Keratinocyte (primary cell): ENCODE measurements at regions not wholly inside any gene's neighbourhood (a gene's known extent, or its start where the extent isn't known, plus 50 kb on each side); places are given as distances from the start of the nearest gene placed in this dataset.

Experiments
- DNase-seq: peaks from one replicate; pipeline ENCODE4 v3.0.0-alpha.2; 2011; ENCODE audit warnings: low read depth, missing footprints, low spot score
- FAIRE-seq: peaks from 2 replicates; lab custom pipeline; 2011; peaks lifted over from hg19 to GRCh38; lab: Jason Lieb, UNC
- H2AFZ ChIP-seq: 2 replicates; pipeline ENCODE4 v1.6.0; 2012; ENCODE audit warnings: low read length, control low read depth, inconsistent platforms; ENCODE audit not compliant: control insufficient read depth
- H3K27ac ChIP-seq: 2 replicates; pipeline ENCODE4 v1.5.1; 2011; ENCODE audit warnings: low read length; ENCODE audit not compliant: control insufficient read depth, insufficient read depth
- H3K27me3 ChIP-seq: 3 replicates; pipeline ENCODE4 v1.6.0; 2011; ENCODE audit warnings: low read length; ENCODE audit not compliant: control insufficient read depth, insufficient read depth; ENCODE audit errors: extremely low read depth
- H3K36me3 ChIP-seq, 2 experiments: 2 replicates in 1 of 2; 3 replicates in 1 of 2; pipeline ENCODE4 v1.5.1; 2011; ENCODE audit warnings: low read length in 2 of 2, mild to moderate bottlenecking in 1 of 2; ENCODE audit not compliant: control insufficient read depth in 2 of 2, insufficient read depth in 2 of 2; ENCODE audit errors: extremely low read depth in 1 of 2
- H3K4me1 ChIP-seq: 3 replicates; pipeline ENCODE4 v1.5.1; 2011; ENCODE audit warnings: low read length; ENCODE audit not compliant: control insufficient read depth, insufficient read depth; ENCODE audit errors: extremely low read depth
- H3K4me2 ChIP-seq: 3 replicates; pipeline ENCODE4 v1.6.0; 2011; ENCODE audit warnings: low read depth, low read length; ENCODE audit not compliant: control insufficient read depth, insufficient read depth; ENCODE audit errors: extremely low read depth
- H3K4me3 ChIP-seq, 3 experiments: fragments of 200-600 bp in 1 of 3; sonication (generic) in 1 of 3; 2 replicates in 2 of 3; 3 replicates in 1 of 3; pipeline ENCODE4 v1.5.1; 2011 to 2016; ENCODE audit warnings: low read length in 3 of 3, mild to moderate bottlenecking in 3 of 3, control low read depth in 2 of 3, inconsistent platforms in 1 of 3, low read depth in 1 of 3, mixed read lengths in 1 of 3, mixed run types in 1 of 3, moderate library complexity in 1 of 3; ENCODE audit not compliant: control insufficient read depth in 2 of 3, insufficient read depth in 2 of 3; ENCODE audit errors: extremely low read depth in 1 of 3
- H3K79me2 ChIP-seq: 2 replicates; pipeline ENCODE4 v1.6.0; 2012; ENCODE audit warnings: low read length; ENCODE audit not compliant: control insufficient read depth, insufficient read depth
- H3K9ac ChIP-seq: 3 replicates; pipeline ENCODE4 v1.6.0; 2011; ENCODE audit warnings: low read length; ENCODE audit not compliant: control insufficient read depth, insufficient read depth; ENCODE audit errors: extremely low read depth
- H3K9me1 ChIP-seq: 3 replicates; pipeline ENCODE4 v1.6.0; 2011; ENCODE audit warnings: low read length; ENCODE audit not compliant: control insufficient read depth, insufficient read depth; ENCODE audit errors: extremely low read depth
- H3K9me3 ChIP-seq: 2 replicates; pipeline ENCODE4 v1.5.1; 2012; ENCODE audit warnings: low read depth, low read length; ENCODE audit not compliant: control insufficient read depth
- H4K20me1 ChIP-seq: 3 replicates; pipeline ENCODE4 v1.6.0; 2011; ENCODE audit warnings: low read length; ENCODE audit not compliant: control insufficient read depth, insufficient read depth; ENCODE audit errors: extremely low read depth
- EZH2 ChIP-seq: IDR thresholded peaks from one replicate; pipeline ENCODE4 v1.6.1; 2012; ENCODE audit warnings: inconsistent platforms, mild to moderate bottlenecking, low read length, moderate library complexity
- dilution Hi-C: fragments of 300-500 bp; cut with MboI; formaldehyde crosslinking; loops from one replicate; pipeline ENCODE4 v1.7.0; 2020; ENCODE audit warnings: low sequenced_read_pairs; ENCODE audit not compliant: extremely low pct_ligation_motif_present
- TF ChIP-seq, protein P1 (sequence below), 3 experiments: IDR thresholded peaks in 1 of 3; conservative IDR thresholded peaks in 1 of 3; optimal IDR thresholded peaks in 1 of 3; 2 replicates in 2 of 3; 3 replicates in 1 of 3; pipeline versions ENCODE3 to v1.5.1; 2011; ENCODE audit warnings: low read length in 3 of 3, mild to moderate bottlenecking in 3 of 3, moderate library complexity in 2 of 3, control low read depth in 1 of 3, inconsistent platforms in 1 of 3; ENCODE audit not compliant: insufficient read depth in 2 of 3; ENCODE audit errors: extremely low read depth in 1 of 3

DNA sequence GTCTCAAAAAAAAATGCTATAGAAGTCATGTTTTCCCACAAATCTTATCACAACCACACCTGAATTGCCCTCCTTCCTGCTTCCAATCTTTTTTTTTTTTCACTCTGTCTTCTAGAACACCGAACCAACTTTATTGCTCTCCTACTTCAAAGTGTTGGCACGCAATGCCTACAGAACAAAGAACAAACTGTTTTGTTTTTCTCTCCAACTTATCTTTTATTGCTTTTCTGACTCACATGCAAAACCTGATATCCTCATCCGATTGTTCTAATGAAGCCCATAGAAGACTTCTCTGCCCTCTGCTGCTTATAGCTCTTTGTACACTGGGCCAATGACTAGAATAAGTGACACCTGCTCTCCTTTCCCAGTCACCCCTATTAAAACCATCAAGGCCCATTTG lies 602.8 kb downstream of the EPHA4 start:
- Histone ChIP-seq H3K4me1 (peaks cover 9% of the 10 kb centered on the region), H3K9me1 (no peaks in the 10 kb centered on the region), H3K9me3 (no peaks in the 10 kb centered on the region), H3K79me2 (no peaks in the 10 kb centered on the region), H2AFZ (no peak overlapping the region), H3K36me3 (no peaks in the 10 kb centered on the region), H3K27ac (no peak overlapping the region), H3K9ac (no peak overlapping the region), H3K4me3 (no peak overlapping the region), H3K27me3 (no peaks in the 10 kb centered on the region), H3K4me2 (no peak overlapping the region), H4K20me1 (no peaks in the 10 kb centered on the region)
- dilution Hi-C loops: no loop called here
- no peak for FAIRE-seq
- no peak for TF ChIP-seq EZH2
- TF ChIP-seq, protein P1, sequence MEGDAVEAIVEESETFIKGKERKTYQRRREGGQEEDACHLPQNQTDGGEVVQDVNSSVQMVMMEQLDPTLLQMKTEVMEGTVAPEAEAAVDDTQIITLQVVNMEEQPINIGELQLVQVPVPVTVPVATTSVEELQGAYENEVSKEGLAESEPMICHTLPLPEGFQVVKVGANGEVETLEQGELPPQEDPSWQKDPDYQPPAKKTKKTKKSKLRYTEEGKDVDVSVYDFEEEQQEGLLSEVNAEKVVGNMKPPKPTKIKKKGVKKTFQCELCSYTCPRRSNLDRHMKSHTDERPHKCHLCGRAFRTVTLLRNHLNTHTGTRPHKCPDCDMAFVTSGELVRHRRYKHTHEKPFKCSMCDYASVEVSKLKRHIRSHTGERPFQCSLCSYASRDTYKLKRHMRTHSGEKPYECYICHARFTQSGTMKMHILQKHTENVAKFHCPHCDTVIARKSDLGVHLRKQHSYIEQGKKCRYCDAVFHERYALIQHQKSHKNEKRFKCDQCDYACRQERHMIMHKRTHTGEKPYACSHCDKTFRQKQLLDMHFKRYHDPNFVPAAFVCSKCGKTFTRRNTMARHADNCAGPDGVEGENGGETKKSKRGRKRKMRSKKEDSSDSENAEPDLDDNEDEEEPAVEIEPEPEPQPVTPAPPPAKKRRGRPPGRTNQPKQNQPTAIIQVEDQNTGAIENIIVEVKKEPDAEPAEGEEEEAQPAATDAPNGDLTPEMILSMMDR (optimal IDR thresholded peaks at IDR 0.05 in 1 of 3, IDR thresholded peaks at IDR 0.05 in 1 of 3, conservative IDR thresholded peaks at IDR 0.05 in 1 of 3; ENCODE audit: extremely low read depth in 1 of 3, insufficient read depth in 2 of 3, low read length in 3 of 3): no peak
- DNase-seq: no peak

DNA sequence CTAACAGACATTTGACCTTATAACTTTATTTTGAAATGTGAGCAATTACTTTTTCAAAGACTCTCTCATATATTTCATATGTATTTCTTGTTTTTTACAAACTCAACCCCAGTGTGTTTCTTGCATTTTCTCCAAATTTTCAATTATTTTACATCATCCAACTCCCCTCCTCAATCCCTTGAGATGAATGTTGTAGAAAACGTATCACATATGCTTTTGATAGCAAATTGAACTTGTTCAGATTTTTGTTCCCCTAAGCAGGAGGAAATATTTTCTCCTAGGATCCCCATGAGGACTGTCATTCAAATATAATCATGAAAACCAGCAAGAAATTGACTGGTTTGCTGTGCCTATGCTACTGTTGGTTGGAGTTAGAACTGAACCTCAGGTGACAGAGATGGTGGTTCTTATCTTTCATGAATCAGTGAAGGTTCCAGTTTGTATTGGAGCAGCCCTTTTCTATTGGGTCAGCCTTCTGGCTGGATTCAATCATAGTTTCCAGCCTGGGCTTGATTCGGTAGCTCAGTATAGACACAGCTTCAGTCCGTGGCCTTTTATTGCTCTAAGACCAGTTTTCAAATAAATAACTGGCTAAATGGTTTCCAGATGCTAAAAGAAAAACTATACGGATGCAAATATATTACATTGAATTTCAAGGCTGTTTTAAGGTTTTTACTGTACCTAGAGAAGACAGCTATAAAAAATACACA lies 591.0 kb downstream of the EPHA4 start:
- Histone ChIP-seq H3K27me3 (no peaks in the 10 kb centered on the region), H4K20me1 (no peaks in the 10 kb centered on the region), H3K4me1 (no peaks in the 10 kb centered on the region), H3K36me3 (no peaks in the 10 kb centered on the region), H3K27ac (no peak overlapping the region), H2AFZ (no peak overlapping the region), H3K79me2 (no peaks in the 10 kb centered on the region), H3K9me1 (no peaks in the 10 kb centered on the region), H3K4me3 (no peak overlapping the region), H3K4me2 (no peak overlapping the region), H3K9ac (no peak overlapping the region), H3K9me3 (no peaks in the 10 kb centered on the region)
- DNase-seq (no peak), FAIRE-seq (no peak)
- dilution Hi-C loops: no loop called here
- TF ChIP-seq EZH2: no peak
- TF ChIP-seq, protein P1 (optimal IDR thresholded peaks at IDR 0.05 in 1 of 3, IDR thresholded peaks at IDR 0.05 in 1 of 3, conservative IDR thresholded peaks at IDR 0.05 in 1 of 3; ENCODE audit: extremely low read depth in 1 of 3, insufficient read depth in 2 of 3, low read length in 3 of 3): no peak
